CD4-positive, alpha-beta T cell treated with Interleukin-10 for 1 hour (primary cell): ENCODE measurements at regions not wholly inside any gene's neighbourhood (a gene's known extent, or its start where the extent isn't known, plus 50 kb on each side); places are given as distances from the start of the nearest gene placed in this dataset.
A peak's percentile ranks its signal among the peaks of the same experiment; 100 is the strongest.

Experiments used
- DNase-seq: peaks from one replicate; pipeline ENCODE4 v3.0.0-alpha.2; 2020

- DNase-seq: no peak
Observed at GRCh38 chr14:42293180-42293579, 686.5 kb downstream of the LRFN5 start.

- DNase-seq: no peak
Observed at GRCh38 chr14:42277840-42278239, 671.2 kb downstream of the LRFN5 start.

- DNase-seq: no peak
Observed at GRCh38 chr14:42269234-42269633, 662.6 kb downstream of the LRFN5 start.

- DNase-seq: no peak
Observed at GRCh38 chr14:42248131-42248530, 641.5 kb downstream of the LRFN5 start.

GRCh38 chr14:42241101-42241500 is 634.4 kb downstream of the LRFN5 start:
- no peak for DNase-seq

GRCh38 chr14:42229976-42230375 is 623.3 kb downstream of the LRFN5 start:
- DNase-seq: no peak

GRCh38 chr14:42229294-42229693 is 622.6 kb downstream of the LRFN5 start:
- DNase-seq: no peak

- DNase-seq: no peak
Observed at GRCh38 chr14:42228611-42229010, 621.9 kb downstream of the LRFN5 start.

- peak; percentile 7 for DNase-seq
Observed at GRCh38 chr14:42224053-42224888, 617.6 kb downstream of the LRFN5 start.

GRCh38 chr14:42222924-42223471 is 616.3 kb downstream of the LRFN5 start:
- no peak for DNase-seq

GRCh38 chr14:42214981-42215491 is 608.4 kb downstream of the LRFN5 start:
- DNase-seq: no peak

GRCh38 chr14:42200957-42201356 is 594.3 kb downstream of the LRFN5 start:
- DNase-seq: no peak

GRCh38 chr14:42198010-42198409 is 591.3 kb downstream of the LRFN5 start:
- no peak for DNase-seq

- no peak for DNase-seq
Observed at GRCh38 chr14:42192738-42193653, 586.3 kb downstream of the LRFN5 start.

GRCh38 chr14:42190744-42191143 is 584.1 kb downstream of the LRFN5 start:
- no peak for DNase-seq

GRCh38 chr14:42187846-42188245 is 581.2 kb downstream of the LRFN5 start:
- no peak for DNase-seq

GRCh38 chr14:42185718-42186117 is 579.0 kb downstream of the LRFN5 start:
- no peak for DNase-seq

GRCh38 chr14:42174357-42174756 is 567.7 kb downstream of the LRFN5 start:
- no peak for DNase-seq

GRCh38 chr14:42173206-42173605 is 566.5 kb downstream of the LRFN5 start:
- no peak for DNase-seq

GRCh38 chr14:42172304-42172703 is 565.6 kb downstream of the LRFN5 start:
- no peak for DNase-seq

GRCh38 chr14:42163136-42163535 is 556.5 kb downstream of the LRFN5 start:
- DNase-seq: no peak

- DNase-seq: no peak
Observed at GRCh38 chr14:42159138-42159537, 552.5 kb downstream of the LRFN5 start.

GRCh38 chr14:42149609-42150261 is 543.1 kb downstream of the LRFN5 start:
- DNase-seq: no peak
